HG03196 (cell line): ENCODE measurements at regions not wholly inside any gene's neighbourhood (a gene's known extent, or its start where the extent isn't known, plus 50 kb on each side); places are given as distances from the start of the nearest gene placed in this dataset.

Source experiments
- ATAC-seq: cut with Tn5 transposase; IDR thresholded peaks from one replicate; pipeline ENCODE4 v1.9.1; 2021; ENCODE audit not compliant: unreplicated experiment

GRCh38 chr3:177758126-177758525 lies 560.8 kb upstream of the TBL1XR1 start:
- no peak for ATAC-seq

GRCh38 chr3:177760803-177761202 lies 563.5 kb upstream of the TBL1XR1 start:
- no peak for ATAC-seq

- no peak for ATAC-seq
Observed at GRCh38 chr3:177764377-177764912, 567.2 kb upstream of the TBL1XR1 start.

- no peak for ATAC-seq
Observed at GRCh38 chr3:177764933-177765332, 567.7 kb upstream of the TBL1XR1 start.

- no peak for ATAC-seq
Observed at GRCh38 chr3:177770383-177771230, 573.3 kb upstream of the TBL1XR1 start.

- no peak for ATAC-seq
Observed at GRCh38 chr3:177771780-177772179, 574.5 kb upstream of the TBL1XR1 start.

GRCh38 chr3:177772908-177773557 lies 575.8 kb upstream of the TBL1XR1 start:
- no peak for ATAC-seq

- ATAC-seq, result no peak
Observed at GRCh38 chr3:177773717-177774116, 576.4 kb upstream of the TBL1XR1 start.

- no peak for ATAC-seq
Observed at GRCh38 chr3:177776661-177777101, 579.4 kb upstream of the TBL1XR1 start.

GRCh38 chr3:177777699-177778098 lies 580.4 kb upstream of the TBL1XR1 start:
- peak; percentile 85 for ATAC-seq

GRCh38 chr3:177778633-177779032 lies 581.4 kb upstream of the TBL1XR1 start:
- ATAC-seq, result no peak

- no peak for ATAC-seq
Observed at GRCh38 chr3:177781686-177782161, 584.4 kb upstream of the TBL1XR1 start.

GRCh38 chr3:177783338-177783737 lies 586.1 kb upstream of the TBL1XR1 start:
- no peak for ATAC-seq

GRCh38 chr3:177783767-177784166 lies 586.5 kb upstream of the TBL1XR1 start:
- ATAC-seq, result no peak

GRCh38 chr3:177787279-177788041 lies 590.2 kb upstream of the TBL1XR1 start:
- ATAC-seq, result no peak

- ATAC-seq, result no peak
Observed at GRCh38 chr3:177789500-177789899, 592.2 kb upstream of the TBL1XR1 start.

GRCh38 chr3:177792311-177793030 lies 595.2 kb upstream of the TBL1XR1 start:
- no peak for ATAC-seq

- no peak for ATAC-seq
Observed at GRCh38 chr3:177793451-177793850, 596.2 kb upstream of the TBL1XR1 start.

GRCh38 chr3:177795216-177795615 lies 597.9 kb upstream of the TBL1XR1 start:
- no peak for ATAC-seq

GRCh38 chr3:177795859-177796258 lies 598.6 kb upstream of the TBL1XR1 start:
- no peak for ATAC-seq
